HCT116 (cell line): ENCODE measurements at regions not wholly inside any gene's neighbourhood (a gene's known extent, or its start where the extent isn't known, plus 50 kb on each side); places are given as distances from the start of the nearest gene placed in this dataset.

Experiments used
- ATAC-seq: fragments of 200-7000 bp; cut with Tn5 transposase; 2 replicates; pipeline ENCODE4 v1.9.1; 2020; ENCODE audit warnings: mild to moderate bottlenecking, moderate library complexity
- BruUV-seq: library from RNA; stranded (reverse); fragments of 400-500 nt; replicated peaks from 2 replicates; lab custom pipeline; 2021; lab: Mats Ljungman, UMichigan
- CTCF ChIA-PET: fragments of 300-600 bp; sonication (Branson Sonifier 250); formaldehyde crosslinking; loops from one replicate; lab custom pipeline; 2021; ENCODE audit warnings: antibody characterized with exemption; lab: Charles Lee
- POLR2A ChIA-PET: fragments of 300-600, 350-600 bp; sonication (Branson Sonifier 250); formaldehyde crosslinking; loops from one replicate; lab custom pipeline; 2021; ENCODE audit warnings: antibody characterized with exemption; lab: Charles Lee
- RAD21 ChIA-PET, 2 experiments: fragments of 300-600 bp; sonication (Branson Sonifier 250); formaldehyde crosslinking; loops; one replicate each; lab custom pipeline; 2023; ENCODE audit warnings: low total read pairs in 2 of 2; ENCODE audit not compliant: uncharacterized antibody in 2 of 2, unreplicated experiment in 2 of 2, low non-redundant PET in 1 of 2; lab: Charles Lee
- DNase-seq: peaks from one replicate; pipeline ENCODE4 v3.0.0-alpha.2; 2010; ENCODE audit warnings: low read depth, low spot score
- H2AFZ ChIP-seq: fragments of 200-600 bp; shearing (Covaris generic), sonication (generic); 2 replicates; pipeline ENCODE4 v1.6.1; 2017; ENCODE audit warnings: low read depth, mixed run types, mixed read lengths, antibody characterized with exemption, low read length; ENCODE audit not compliant: poor library complexity, severe bottlenecking
- H3K27ac ChIP-seq: 2 replicates; pipeline ENCODE4 v1.5.1; 2012; ENCODE audit warnings: low read depth, low read length
- H3K27me3 ChIP-seq: fragments of 200-600 bp; sonication (generic); 2 replicates; pipeline ENCODE4 v1.6.1; 2016; ENCODE audit warnings: mixed run types, low read length, mixed read lengths; ENCODE audit not compliant: insufficient read depth
- H3K36me3 ChIP-seq, 2 experiments: fragments of 200-500 bp in 1 of 2; fragments of 200-600 bp in 1 of 2; sonication (Bioruptor generic) in 1 of 2; sonication (generic) in 1 of 2; 2 replicates each; pipeline versions ENCODE4 v1.5.1 to v1.6.1; 2014 to 2016; ENCODE audit warnings: low read length in 2 of 2, inconsistent platforms in 1 of 2, mixed read lengths in 1 of 2, mixed run types in 1 of 2; ENCODE audit not compliant: insufficient read depth in 2 of 2, control insufficient read depth in 1 of 2
- H3K4me1 ChIP-seq, 2 experiments: fragments of 200-600 bp in 1 of 2; sonication (generic) in 1 of 2; 2 replicates each; pipeline versions ENCODE4 v1.5.1 to v1.6.1; 2012 to 2017; ENCODE audit warnings: low read length in 2 of 2, inconsistent platforms in 1 of 2, mild to moderate bottlenecking in 1 of 2, mixed read lengths in 1 of 2, mixed run types in 1 of 2, moderate library complexity in 1 of 2; ENCODE audit not compliant: insufficient read depth in 2 of 2, control insufficient read depth in 1 of 2
- H3K4me2 ChIP-seq: fragments of 200-600 bp; sonication (generic); 2 replicates; pipeline ENCODE4 v1.6.1; 2017; ENCODE audit warnings: mixed run types, low read length, mixed read lengths
- H3K4me3 ChIP-seq, 2 experiments: fragments of 200-600 bp in 1 of 2; sonication (generic) in 1 of 2; replicated peaks in 1 of 2; 2 replicates each; pipeline ENCODE4 v1.5.1; 2011 to 2016; ENCODE audit warnings: low read length in 2 of 2, control low read depth in 1 of 2, low read depth in 1 of 2, mild to moderate bottlenecking in 1 of 2, mixed read lengths in 1 of 2, mixed run types in 1 of 2
- H3K79me2 ChIP-seq: fragments of 200-600 bp; sonication (generic); 2 replicates; pipeline ENCODE4 v1.6.1; 2017; ENCODE audit warnings: mild to moderate bottlenecking, mixed run types, low read length, moderate library complexity, mixed read lengths; ENCODE audit not compliant: insufficient read depth
- H3K9ac ChIP-seq: fragments of 200-600 bp; sonication (generic); 2 replicates; pipeline ENCODE4 v1.6.1; 2016; ENCODE audit warnings: low read length, mixed read lengths
- H3K9me2 ChIP-seq: fragments of 200-600 bp; sonication (generic), shearing (Covaris generic); 2 replicates; pipeline ENCODE4 v1.6.1; 2017; ENCODE audit warnings: mixed run types, mild to moderate bottlenecking, moderate library complexity; ENCODE audit not compliant: insufficient read depth
- H3K9me3 ChIP-seq, 2 experiments: fragments of 200-500 bp in 1 of 2; fragments of 200-600 bp in 1 of 2; sonication (Bioruptor generic) in 1 of 2; sonication (generic) in 1 of 2; 2 replicates each; pipeline ENCODE4 v1.6.1; 2014 to 2017; ENCODE audit warnings: low read length in 2 of 2, mixed read lengths in 2 of 2, inconsistent platforms in 1 of 2, low read depth in 1 of 2, mild to moderate bottlenecking in 1 of 2, mixed run types in 1 of 2, moderate library complexity in 1 of 2; ENCODE audit not compliant: control insufficient read depth in 1 of 2, insufficient read depth in 1 of 2
- H4K20me1 ChIP-seq: fragments of 200-600 bp; sonication (generic), shearing (Covaris generic); 2 replicates; pipeline ENCODE4 v1.6.1; 2017; ENCODE audit warnings: mixed run types, mild to moderate bottlenecking, moderate library complexity; ENCODE audit not compliant: insufficient read depth
- intact Hi-C: fragments of 100-400 bp; cut with micrococcal nuclease; formaldehyde crosslinking; loops from 2 replicates; pipeline ENCODE4 v1.10.0; 2022
- TF ChIP-seq, protein P1 (sequence below), 3 experiments: fragments of 200-600 bp in 1 of 3; sonication (generic) in 1 of 3; IDR thresholded peaks in 2 of 3; conservative IDR thresholded peaks in 1 of 3; 2 replicates each; pipeline ENCODE4 v1.5.1; 2012 to 2017; ENCODE audit warnings: low read depth in 2 of 3, low read length in 2 of 3, antibody characterized with exemption in 1 of 3, borderline replicate concordance in 1 of 3, control low read depth in 1 of 3, mild to moderate bottlenecking in 1 of 3, mixed read lengths in 1 of 3, mixed run types in 1 of 3, moderate library complexity in 1 of 3; ENCODE audit not compliant: insufficient read depth in 1 of 3

DNA sequence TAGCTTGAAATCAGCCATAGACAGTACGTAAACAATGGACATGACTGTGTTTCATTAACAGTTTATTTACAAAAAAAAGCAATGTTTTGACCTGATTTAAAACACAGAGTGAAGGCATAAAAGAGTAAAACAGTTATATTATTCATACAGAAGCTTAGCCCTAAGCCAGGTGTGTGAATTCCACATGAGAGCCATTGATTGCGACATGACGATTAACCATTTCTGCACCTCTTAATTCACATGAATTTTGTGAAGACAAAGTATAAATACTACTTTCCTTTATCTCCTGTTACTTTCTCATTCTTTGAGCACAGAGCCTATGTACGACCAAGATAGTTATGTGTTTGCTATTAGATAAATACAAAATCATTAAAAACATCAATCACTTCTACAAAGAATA is 55.0 kb upstream of the MAGEB18 start:
- ATAC-seq: no peak
- Histone ChIP-seq H3K27ac (no peak overlapping the region), H3K4me3 (no peak overlapping the region), H3K27me3 (no peaks in the 10 kb centered on the region), H3K4me2 (no peak overlapping the region), H3K4me1 (no peaks in the 10 kb centered on the region), H3K79me2 (no peaks in the 10 kb centered on the region), H4K20me1 (no peaks in the 10 kb centered on the region), H2AFZ (no peak overlapping the region), H3K9me2 (no peaks in the 10 kb centered on the region), H3K36me3 (no peaks in the 10 kb centered on the region)
- CTCF ChIA-PET: no interaction called here
- POLR2A ChIA-PET: no interaction called here
- no TSS peak for BruUV-seq
- no peak for DNase-seq
- intact Hi-C loops: no loop called here
- TF ChIP-seq, protein P1, sequence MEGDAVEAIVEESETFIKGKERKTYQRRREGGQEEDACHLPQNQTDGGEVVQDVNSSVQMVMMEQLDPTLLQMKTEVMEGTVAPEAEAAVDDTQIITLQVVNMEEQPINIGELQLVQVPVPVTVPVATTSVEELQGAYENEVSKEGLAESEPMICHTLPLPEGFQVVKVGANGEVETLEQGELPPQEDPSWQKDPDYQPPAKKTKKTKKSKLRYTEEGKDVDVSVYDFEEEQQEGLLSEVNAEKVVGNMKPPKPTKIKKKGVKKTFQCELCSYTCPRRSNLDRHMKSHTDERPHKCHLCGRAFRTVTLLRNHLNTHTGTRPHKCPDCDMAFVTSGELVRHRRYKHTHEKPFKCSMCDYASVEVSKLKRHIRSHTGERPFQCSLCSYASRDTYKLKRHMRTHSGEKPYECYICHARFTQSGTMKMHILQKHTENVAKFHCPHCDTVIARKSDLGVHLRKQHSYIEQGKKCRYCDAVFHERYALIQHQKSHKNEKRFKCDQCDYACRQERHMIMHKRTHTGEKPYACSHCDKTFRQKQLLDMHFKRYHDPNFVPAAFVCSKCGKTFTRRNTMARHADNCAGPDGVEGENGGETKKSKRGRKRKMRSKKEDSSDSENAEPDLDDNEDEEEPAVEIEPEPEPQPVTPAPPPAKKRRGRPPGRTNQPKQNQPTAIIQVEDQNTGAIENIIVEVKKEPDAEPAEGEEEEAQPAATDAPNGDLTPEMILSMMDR (IDR thresholded peaks at IDR 0.05 in 2 of 3, conservative IDR thresholded peaks at IDR 0.05 in 1 of 3; ENCODE audit: borderline replicate concordance in 1 of 3, insufficient read depth in 1 of 3, low read depth in 2 of 3, low read length in 2 of 3): no peak
- TF ChIP-seq, all 23 proteins: peak for 0
- Histone ChIP-seq H3K9me3 (no peaks in the 10 kb centered on the region), H3K9ac (no peak overlapping the region)
- RAD21 ChIA-PET: no interaction called here
